ENCODE measurements at regions not wholly inside any gene's neighbourhood (a gene's known extent, or its start where the extent isn't known, plus 50 kb on each side); places are given as distances from the start of the nearest gene placed in this dataset.

GRCh38 chr1:61000327-61000726 lies 82.0 kb upstream of the NFIA start:
- TF ChIP-seq CTCF (IDR thresholded peaks at IDR 0.05): no peak
- Histone ChIP-seq H3K27ac (no peak overlapping the region), H3K36me3 (no peaks in the 10 kb centered on the region), H3K27me3 (ENCODE audit: low read depth) (no peaks in the 10 kb centered on the region), H3K4me1 (peaks cover 9% of the 10 kb centered on the region), H3K9me3 (no peaks in the 10 kb centered on the region), H3K4me3 (no peak overlapping the region)
- ATAC-seq (no peak), DNase-seq (no peak)
- intact Hi-C loops (cut with DNase I): no loop called here

DNA sequence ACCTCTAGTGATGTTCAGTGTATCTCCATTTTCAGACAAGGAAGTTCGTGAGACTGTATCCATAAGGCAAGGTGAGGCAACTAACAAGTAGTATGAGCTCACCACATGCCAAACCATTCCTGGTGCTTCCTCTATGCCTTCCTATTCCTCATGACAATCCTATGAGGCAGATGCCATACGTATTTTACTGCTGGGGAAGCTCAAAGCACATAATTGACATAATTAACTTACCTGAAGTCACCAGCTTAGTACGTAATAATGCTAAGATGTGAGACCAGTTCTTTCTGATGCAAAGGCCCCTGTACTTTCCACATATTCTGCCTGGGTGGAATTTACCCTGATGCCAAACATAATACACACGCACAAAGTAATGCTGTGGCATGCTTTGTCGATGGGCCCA lies 83.6 kb upstream of the NFIA start:
- no peak for TF ChIP-seq CTCF (IDR thresholded peaks at IDR 0.05)
- H3K27ac ChIP-seq: no peak overlapping the region

DNA sequence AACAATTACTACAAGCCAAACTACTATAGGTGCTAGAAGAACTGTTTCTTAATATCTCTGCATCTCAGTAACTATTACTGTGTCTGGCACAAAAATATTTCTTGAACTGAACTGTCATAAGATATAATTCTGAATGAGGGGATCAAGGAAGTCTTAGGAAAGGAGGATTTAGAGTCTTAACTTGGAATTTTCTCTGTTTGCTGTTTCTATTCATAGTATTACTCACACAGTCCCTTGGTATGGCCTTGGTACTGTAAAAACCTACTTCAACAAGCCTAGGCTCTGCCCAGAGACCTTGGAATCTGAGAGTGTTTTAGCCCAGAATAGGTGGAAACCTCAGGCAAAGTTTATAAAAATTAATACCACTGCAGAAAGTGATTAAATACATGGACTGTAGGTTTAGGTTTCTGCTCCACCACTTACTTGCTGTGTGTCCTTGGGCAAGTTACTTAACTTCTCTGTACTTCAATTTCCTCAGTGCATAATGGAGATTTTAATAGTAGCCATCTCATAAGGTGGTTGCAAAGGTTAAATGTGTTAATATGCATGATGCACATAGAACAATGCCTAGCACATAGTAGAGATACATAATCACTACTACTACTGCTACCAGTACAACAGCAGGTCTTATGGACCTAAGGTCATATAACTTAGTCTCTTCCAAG lies 87.4 kb upstream of the NFIA start:
- intact Hi-C loops (cut with DNase I): no loop called here
- Histone ChIP-seq H3K36me3 (no peaks in the 10 kb centered on the region), H3K9me3 (no peaks in the 10 kb centered on the region), H3K27me3 (ENCODE audit: low read depth) (no peaks in the 10 kb centered on the region), H3K27ac (no peak overlapping the region), H3K4me3 (no peak overlapping the region), H3K4me1 (peaks cover 6% of the 10 kb centered on the region)
- no peak for DNase-seq
- ATAC-seq: no peak
- no peak for TF ChIP-seq CTCF (IDR thresholded peaks at IDR 0.05)

More for the DNA sequence above, 83.6 kb upstream of the NFIA start:
- H3K27me3 ChIP-seq (ENCODE audit: low read depth): no peaks in the 10 kb centered on the region
- H3K4me1 ChIP-seq: no peaks in the 10 kb centered on the region
- no peaks in the 10 kb centered on the region for H3K36me3 ChIP-seq
- no peak overlapping the region for H3K4me3 ChIP-seq
- intact Hi-C loops (cut with DNase I): no loop called here
- no peak for DNase-seq
- H3K9me3 ChIP-seq: no peaks in the 10 kb centered on the region
- ATAC-seq: no peak

DNA sequence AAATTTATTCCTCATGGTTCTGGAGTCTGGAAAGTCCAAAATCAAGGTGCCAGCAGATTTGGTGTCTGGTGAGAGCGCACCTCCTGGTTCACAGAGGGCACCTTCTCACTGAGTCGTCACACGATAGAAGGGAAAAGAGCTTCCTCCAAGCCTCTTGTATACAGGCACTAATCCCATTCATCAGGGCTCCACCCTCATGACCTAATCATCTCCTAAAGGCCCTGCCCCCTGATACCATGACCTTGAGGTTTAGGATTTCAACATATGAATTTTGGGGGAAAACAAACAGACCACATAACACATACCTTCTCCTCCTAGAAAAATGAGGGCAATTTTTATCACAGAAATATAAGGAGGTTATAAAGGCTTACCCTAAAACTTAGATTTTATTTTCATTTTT lies 88.0 kb upstream of the NFIA start:
- Histone ChIP-seq H3K27ac (no peak overlapping the region), H3K4me1 (peaks cover 12% of the 10 kb centered on the region), H3K36me3 (no peaks in the 10 kb centered on the region), H3K9me3 (no peaks in the 10 kb centered on the region), H3K4me3 (no peak overlapping the region), H3K27me3 (ENCODE audit: low read depth) (no peaks in the 10 kb centered on the region)
- intact Hi-C loops (cut with DNase I): no loop called here
- ATAC-seq (no peak), DNase-seq (no peak)
- TF ChIP-seq CTCF (IDR thresholded peaks at IDR 0.05): no peak

- DNase-seq (no peak), ATAC-seq (no peak)
- H3K27me3 ChIP-seq (ENCODE audit: low read depth): no peaks in the 10 kb centered on the region
- intact Hi-C loops (cut with DNase I): no loop called here
- H3K36me3 ChIP-seq: no peaks in the 10 kb centered on the region
- H3K4me3 ChIP-seq: no peak overlapping the region
- H3K4me1 ChIP-seq: peaks cover 13% of the 10 kb centered on the region
- H3K9me3 ChIP-seq: no peaks in the 10 kb centered on the region
- no peak overlapping the region for H3K27ac ChIP-seq
- no peak for TF ChIP-seq CTCF (IDR thresholded peaks at IDR 0.05)
Observed at GRCh38 chr1:60992165-60992564, 90.2 kb upstream of the NFIA start.
